ENCODE measurements at regions not wholly inside any gene's neighbourhood (a gene's known extent, or its start where the extent isn't known, plus 50 kb on each side); places are given as distances from the start of the nearest gene placed in this dataset.

- no peaks in the 10 kb centered on the region for H3K9me2 ChIP-seq (replicated peaks; ENCODE audit: insufficient read depth, low read length)
- no peaks in the 10 kb centered on the region for H3K79me2 ChIP-seq (ENCODE audit: insufficient read depth, low read length)
- no peak for TF ChIP-seq EZH2phosphoT487 (conservative IDR thresholded peaks at IDR 0.05; ENCODE audit: low read length)
- peak; percentile 47 for TF ChIP-seq CTCF (IDR thresholded peaks at IDR 0.05; ENCODE audit: insufficient read depth, low read length, poor library complexity, severe bottlenecking)
- no peaks in the 10 kb centered on the region for H3F3A ChIP-seq (ENCODE audit: insufficient read depth)
- H2AFZ ChIP-seq (ENCODE audit: low read depth, low read length, severe bottlenecking) = no peak overlapping the region
- H3K4me3 ChIP-seq (ENCODE audit: insufficient read depth, low read length, poor library complexity, severe bottlenecking) = no peak overlapping the region
- no peak overlapping the region for H3K27ac ChIP-seq (ENCODE audit: low read depth, low read length)
- H3K36me3 ChIP-seq (ENCODE audit: low read length) = no peaks in the 10 kb centered on the region
- H4K20me1 ChIP-seq (ENCODE audit: low read depth, low read length) = no peaks in the 10 kb centered on the region
- no peaks in the 10 kb centered on the region for H3K27me3 ChIP-seq (ENCODE audit: low read length)
- no peak overlapping the region for H3K4me2 ChIP-seq (ENCODE audit: low read depth, low read length, poor library complexity, severe bottlenecking)
- no peaks in the 10 kb centered on the region for H3K9me3 ChIP-seq (ENCODE audit: insufficient read depth, low read length)
- H3K9ac ChIP-seq (ENCODE audit: low read length) = no peak overlapping the region
These were observed 186.2 kb upstream of the GCFC2 start for GRCh38 chr2:75896779-75897366.

- Histone ChIP-seq H3K4me2 (ENCODE audit: low read depth, low read length, poor library complexity, severe bottlenecking) (no peak overlapping the region), H3K36me3 (ENCODE audit: low read length) (no peaks in the 10 kb centered on the region), H3K9me3 (ENCODE audit: insufficient read depth, low read length) (no peaks in the 10 kb centered on the region), H3F3A (ENCODE audit: insufficient read depth) (no peaks in the 10 kb centered on the region), H3K27me3 (ENCODE audit: low read length) (no peaks in the 10 kb centered on the region), H3K79me2 (ENCODE audit: insufficient read depth, low read length) (no peaks in the 10 kb centered on the region), H3K4me3 (ENCODE audit: insufficient read depth, low read length, poor library complexity, severe bottlenecking) (no peak overlapping the region), H3K9ac (ENCODE audit: low read length) (no peak overlapping the region), H4K20me1 (ENCODE audit: low read depth, low read length) (no peaks in the 10 kb centered on the region), H3K9me2 (replicated peaks; ENCODE audit: insufficient read depth, low read length) (no peaks in the 10 kb centered on the region), H2AFZ (ENCODE audit: low read depth, low read length, severe bottlenecking) (no peak overlapping the region), H3K27ac (ENCODE audit: low read depth, low read length) (no peak overlapping the region)
- TF ChIP-seq EZH2phosphoT487 (conservative IDR thresholded peaks at IDR 0.05; ENCODE audit: low read length) (no peak), CTCF (IDR thresholded peaks at IDR 0.05; ENCODE audit: insufficient read depth, low read length, poor library complexity, severe bottlenecking) (no peak)
These were observed 183.5 kb upstream of the GCFC2 start for GRCh38 chr2:75894170-75894569.

- Histone ChIP-seq H3K4me3 (ENCODE audit: insufficient read depth, low read length, poor library complexity, severe bottlenecking) (no peak overlapping the region), H3K27ac (ENCODE audit: low read depth, low read length) (no peak overlapping the region), H3K4me2 (ENCODE audit: low read depth, low read length, poor library complexity, severe bottlenecking) (no peak overlapping the region), H2AFZ (ENCODE audit: low read depth, low read length, severe bottlenecking) (no peak overlapping the region), H3K36me3 (ENCODE audit: low read length) (no peaks in the 10 kb centered on the region), H3K9ac (ENCODE audit: low read length) (no peak overlapping the region), H3K9me3 (ENCODE audit: insufficient read depth, low read length) (no peaks in the 10 kb centered on the region), H4K20me1 (ENCODE audit: low read depth, low read length) (no peaks in the 10 kb centered on the region), H3K9me2 (replicated peaks; ENCODE audit: insufficient read depth, low read length) (no peaks in the 10 kb centered on the region), H3K79me2 (ENCODE audit: insufficient read depth, low read length) (no peaks in the 10 kb centered on the region), H3K27me3 (ENCODE audit: low read length) (no peaks in the 10 kb centered on the region), H3F3A (ENCODE audit: insufficient read depth) (no peaks in the 10 kb centered on the region)
- TF ChIP-seq CTCF (IDR thresholded peaks at IDR 0.05; ENCODE audit: insufficient read depth, low read length, poor library complexity, severe bottlenecking) = no peak
- TF ChIP-seq EZH2phosphoT487 (conservative IDR thresholded peaks at IDR 0.05; ENCODE audit: low read length) = no peak
These were observed 181.8 kb upstream of the GCFC2 start for GRCh38 chr2:75892490-75892889.
